Activated CD4-positive, alpha-beta T cell treated with anti-CD3 and anti-CD28 coated beads, Interleukin-2, amount 50 U/mL, for 1 hour (primary cell): ENCODE measurements at regions not wholly inside any gene's neighbourhood (a gene's known extent, or its start where the extent isn't known, plus 50 kb on each side); places are given as distances from the start of the nearest gene placed in this dataset.
"Not testable (repeated sequence)": the region's sequence is repeated elsewhere in the genome, so short reads cannot be mapped to it uniquely, and the experiment has no call there.

Experiments used
- DNase-seq: peaks from one replicate; pipeline ENCODE4 v3.0.0-alpha.2; 2020

GRCh38 chr1:47491341-47491753 lies 53.5 kb downstream of the FOXD2 start:
- DNase-seq, result no peak

- no peak for DNase-seq
Observed at GRCh38 chr1:47495176-47495713, 57.4 kb downstream of the FOXD2 start.

GRCh38 chr1:47498551-47498950 lies 60.7 kb downstream of the FOXD2 start:
- no peak for DNase-seq

- DNase-seq, result no peak
Observed at GRCh38 chr1:47501069-47501468, 63.2 kb downstream of the FOXD2 start.

- DNase-seq, result no peak
Observed at GRCh38 chr1:47502746-47503370, 65.0 kb downstream of the FOXD2 start.

- not testable (repeated sequence) for DNase-seq
Observed at GRCh38 chr1:47504840-47505239, 67.0 kb downstream of the FOXD2 start.

GRCh38 chr1:47505267-47505666 lies 67.4 kb downstream of the FOXD2 start:
- no peak for DNase-seq

- DNase-seq, result no peak
Observed at GRCh38 chr1:47506053-47506452, 68.2 kb downstream of the FOXD2 start.

- no peak for DNase-seq
Observed at GRCh38 chr1:47507144-47507543, 69.3 kb downstream of the FOXD2 start.

GRCh38 chr1:47507881-47508701 lies 70.2 kb downstream of the FOXD2 start:
- no peak for DNase-seq

- DNase-seq, result no peak
Observed at GRCh38 chr1:47508702-47509431, 71.0 kb downstream of the FOXD2 start.

- no peak for DNase-seq
Observed at GRCh38 chr1:47510282-47510811, 72.5 kb downstream of the FOXD2 start.

GRCh38 chr1:47511825-47512224 lies 74.0 kb downstream of the FOXD2 start:
- DNase-seq, result no peak

GRCh38 chr1:47513393-47513792 lies 75.5 kb downstream of the FOXD2 start:
- no peak for DNase-seq

- no peak for DNase-seq
Observed at GRCh38 chr1:47514229-47514628, 76.4 kb downstream of the FOXD2 start.

- no peak for DNase-seq
Observed at GRCh38 chr1:47515164-47515789, 77.4 kb downstream of the FOXD2 start.

GRCh38 chr1:47517946-47518345 lies 80.1 kb downstream of the FOXD2 start:
- no peak for DNase-seq

GRCh38 chr1:47519491-47519890 lies 81.6 kb downstream of the FOXD2 start:
- DNase-seq, result no peak

GRCh38 chr1:47519971-47520370 lies 82.1 kb downstream of the FOXD2 start:
- DNase-seq, result no peak

- DNase-seq, result no peak
Observed at GRCh38 chr1:47521034-47521881, 83.4 kb downstream of the FOXD2 start.

- no peak for DNase-seq
Observed at GRCh38 chr1:47522935-47523834, 85.3 kb downstream of the FOXD2 start.
